ENCODE measurements at regions not wholly inside any gene's neighbourhood (a gene's known extent, or its start where the extent isn't known, plus 50 kb on each side); places are given as distances from the start of the nearest gene placed in this dataset.

DNA sequence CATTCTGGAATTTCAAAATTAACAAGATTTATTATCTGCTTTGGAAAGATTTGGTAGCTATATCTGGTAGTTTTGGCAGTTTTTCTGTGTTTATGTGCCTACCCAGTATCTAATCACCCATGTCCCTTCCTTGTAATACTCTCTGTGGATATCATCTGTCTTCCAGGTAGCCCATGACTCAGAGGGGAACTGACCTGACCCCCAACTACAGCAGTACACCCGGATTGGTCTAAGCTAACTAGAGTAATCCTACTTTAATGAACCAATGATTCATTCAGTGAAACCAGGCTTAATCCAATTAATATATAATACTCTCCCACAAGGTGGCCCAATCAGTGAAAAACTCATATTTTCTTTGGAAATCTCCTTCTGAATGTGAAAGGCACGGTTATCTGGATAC, 295.3 kb upstream of the SULF2 start:
- ATAC-seq (no peak), DNase-seq (no peak)

DNA sequence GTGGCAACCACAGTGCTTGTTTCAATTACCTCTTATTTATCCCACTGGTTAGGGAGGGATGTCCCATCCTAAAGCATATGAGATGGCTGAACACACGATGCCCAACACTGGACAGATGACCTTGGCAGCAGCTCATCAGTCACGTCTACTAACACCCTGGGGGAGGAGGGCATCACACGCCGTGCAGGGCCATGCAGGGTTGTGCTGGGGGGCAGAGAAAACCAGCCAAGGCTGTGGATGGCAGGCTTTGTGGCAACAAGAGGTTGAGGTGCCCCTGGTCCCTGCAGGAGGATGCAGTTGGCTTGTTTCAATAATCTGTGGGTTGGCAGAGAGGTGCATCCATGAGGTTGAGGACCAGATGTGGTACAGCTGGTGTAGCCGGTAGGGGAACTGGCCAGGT, 293.7 kb upstream of the SULF2 start:
- ATAC-seq (no peak), DNase-seq (no peak)

DNA sequence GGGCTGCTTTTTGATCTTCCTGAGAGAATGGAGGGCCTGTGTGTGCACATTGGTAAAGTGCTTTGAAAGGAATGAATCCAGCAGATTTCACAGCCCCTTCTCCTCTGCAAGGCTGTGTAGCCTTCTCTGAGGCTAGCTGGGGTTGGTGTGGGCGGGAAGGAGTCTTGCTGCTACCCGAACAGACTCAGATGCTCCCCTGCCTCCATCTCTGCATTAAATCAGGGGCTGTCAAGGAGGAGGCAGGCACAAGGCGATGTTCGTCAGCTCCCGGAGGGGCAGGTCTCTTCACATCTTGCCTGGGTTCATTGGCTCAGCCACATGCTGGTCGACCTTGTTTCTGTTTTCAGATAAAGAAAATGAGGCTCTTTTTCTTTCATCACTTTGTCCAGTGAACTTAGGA, 291.5 kb upstream of the SULF2 start:
- ATAC-seq (no peak), DNase-seq (no peak)

DNA sequence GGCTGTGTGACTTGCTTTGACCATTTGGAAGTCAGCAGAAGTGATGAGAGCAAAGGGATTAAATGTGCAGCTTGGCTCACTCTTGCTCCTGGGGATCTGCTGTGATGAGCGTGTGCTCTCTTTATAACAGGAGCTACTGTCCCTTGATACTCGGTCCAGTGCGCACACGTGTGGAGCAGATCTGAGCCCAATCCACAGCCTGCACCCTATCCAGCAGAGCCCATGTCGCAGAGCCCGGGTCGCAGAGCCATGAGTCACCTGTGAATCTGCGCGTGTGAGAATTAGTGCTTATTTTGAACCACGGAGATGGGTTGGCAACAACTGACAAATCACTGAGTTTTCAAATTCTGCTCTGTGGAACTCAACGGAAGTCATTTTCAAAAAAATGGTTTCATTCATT, 291.0 kb upstream of the SULF2 start:
- DNase-seq = no peak
- no peak for ATAC-seq

DNA sequence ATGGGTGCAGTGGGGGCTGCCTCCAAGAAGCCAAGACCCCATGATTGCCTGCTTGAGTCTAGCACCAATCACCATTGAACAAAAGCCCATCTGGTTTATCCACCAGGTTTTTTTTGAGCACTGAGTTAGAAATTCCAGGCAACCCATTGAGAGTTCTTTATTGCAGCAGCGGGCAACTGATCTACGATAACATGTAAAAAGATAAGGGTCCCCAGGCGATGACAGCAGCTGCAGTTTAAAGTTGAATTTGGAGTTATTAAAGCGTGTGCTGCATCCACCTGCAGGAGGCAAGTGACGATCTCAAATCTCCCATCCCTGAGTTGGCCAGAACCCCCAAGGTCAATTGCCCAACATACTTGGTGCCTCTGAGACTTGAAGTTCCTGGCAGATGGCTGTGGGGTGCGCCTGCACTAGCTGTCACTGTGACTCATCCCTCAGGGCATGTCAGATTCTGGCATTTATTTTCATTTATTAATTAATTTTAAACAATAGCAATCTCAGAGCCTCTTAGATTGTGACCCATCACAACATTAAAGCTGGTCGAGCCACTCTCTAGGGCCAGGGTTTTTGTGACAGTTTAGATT, 290.4 kb upstream of the SULF2 start:
- ATAC-seq = no peak
- no peak for DNase-seq

DNA sequence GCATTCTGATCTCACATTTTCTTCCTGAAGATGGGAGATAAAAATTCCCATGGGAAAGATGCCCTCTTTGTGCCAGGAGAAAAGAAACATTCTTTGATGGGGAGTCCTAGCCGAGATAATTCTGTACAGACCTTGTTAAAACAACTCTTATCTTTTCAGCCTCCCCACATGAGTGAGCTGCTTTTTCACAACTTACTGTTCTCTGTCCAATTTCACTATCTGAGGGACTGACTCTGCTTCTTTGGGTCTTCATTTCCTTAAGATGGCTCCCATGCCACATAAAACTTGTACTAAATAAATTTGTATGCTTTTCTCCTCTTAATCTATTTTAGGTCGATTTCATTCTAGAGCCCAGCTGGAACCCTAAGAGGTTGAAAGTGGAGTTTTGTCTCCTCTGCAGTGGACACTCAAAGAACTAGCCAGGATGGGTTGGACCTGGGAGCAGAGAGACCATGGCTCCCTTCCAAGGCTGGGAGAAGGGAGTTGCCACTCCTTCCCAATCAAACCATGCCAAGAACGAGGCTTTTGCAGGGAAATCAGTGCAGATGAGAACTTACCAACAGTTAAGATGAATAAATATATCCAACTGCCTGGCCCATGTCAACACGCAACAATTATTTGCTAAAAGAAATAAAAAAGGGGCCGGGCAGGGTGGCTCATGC, 285.8 kb upstream of the SULF2 start:
- ATAC-seq (no peak), DNase-seq (no peak)

DNA sequence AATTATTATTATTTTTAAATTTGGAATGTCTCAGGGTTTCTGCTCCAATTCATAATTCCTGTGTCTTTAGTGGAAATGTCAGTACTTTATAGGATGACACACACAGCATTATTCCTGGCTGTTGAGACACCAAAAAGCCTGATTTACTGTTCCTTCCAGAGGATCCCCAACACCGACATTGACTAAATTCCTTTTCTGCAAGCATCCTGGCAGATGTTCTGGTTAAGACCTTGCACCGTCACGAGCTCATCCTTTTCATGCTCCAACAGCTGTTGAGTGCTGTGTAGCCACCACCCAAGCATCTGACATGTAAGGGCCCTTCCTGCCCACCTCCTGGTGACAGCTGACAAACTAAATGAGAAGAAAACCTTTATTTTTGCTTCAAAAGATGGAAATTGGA, 284.3 kb upstream of the SULF2 start:
- ATAC-seq (no peak), DNase-seq (no peak)

DNA sequence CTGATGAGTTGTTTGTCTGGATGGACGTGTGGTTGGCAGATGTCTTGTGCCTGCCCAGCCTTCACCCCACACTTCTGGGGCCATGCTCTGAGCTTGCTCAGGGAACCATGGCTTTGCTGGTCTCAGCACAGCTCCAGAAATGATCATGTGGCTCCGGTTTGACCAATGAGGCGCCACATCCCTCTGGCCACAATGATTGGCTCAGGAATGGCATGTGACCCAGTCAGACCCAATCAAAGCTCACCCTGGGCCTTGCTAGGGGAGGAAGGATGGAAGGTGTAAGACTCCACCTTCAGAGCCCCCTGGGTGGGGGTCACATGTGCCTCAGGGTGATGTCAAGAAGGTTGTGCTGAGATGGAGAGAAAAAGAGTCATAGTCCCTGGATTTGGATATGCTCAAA, 281.6 kb upstream of the SULF2 start:
- no peak for DNase-seq

DNA sequence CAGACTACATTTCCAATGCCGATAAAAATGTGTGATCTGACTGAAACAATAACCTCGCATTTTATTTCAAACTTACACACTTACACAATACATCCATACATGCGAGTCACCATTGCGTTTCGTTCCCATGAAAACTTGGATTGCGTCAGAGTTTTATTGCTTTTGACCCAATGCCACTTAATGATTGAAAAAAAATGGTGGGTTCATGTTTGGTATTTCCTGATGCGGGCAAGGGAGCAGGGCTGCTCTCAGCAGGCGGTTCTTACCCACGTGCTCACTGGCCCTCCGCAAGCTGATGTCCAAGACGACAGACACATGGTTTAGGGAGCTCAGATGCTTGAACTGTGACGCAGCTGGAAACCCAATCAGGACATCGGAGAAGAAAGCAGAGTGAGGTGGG, 281.0 kb upstream of the SULF2 start:
- DNase-seq = no peak
- ATAC-seq = no peak

More for the DNA sequence above, 281.6 kb upstream of the SULF2 start:
- ATAC-seq = no peak

DNA sequence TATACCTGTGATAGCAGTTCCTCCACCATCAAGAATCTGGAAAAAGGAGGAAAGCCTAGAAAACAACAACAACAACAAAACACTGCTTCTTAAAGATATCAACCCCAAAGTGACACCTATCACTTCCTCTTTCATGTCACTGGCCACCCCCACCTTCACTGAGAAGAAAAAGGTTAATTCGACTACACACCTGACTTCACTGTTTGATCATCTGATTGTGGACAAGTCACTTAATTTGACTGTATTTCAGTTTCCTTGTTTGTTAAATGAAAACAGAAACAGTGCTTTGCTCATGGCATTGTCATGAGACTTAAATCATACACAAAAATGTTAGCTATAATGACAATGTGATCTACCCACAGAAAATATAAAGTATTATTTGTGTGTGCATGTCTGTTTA, 280.6 kb upstream of the SULF2 start:
- ATAC-seq = no peak
- DNase-seq = no peak

DNA sequence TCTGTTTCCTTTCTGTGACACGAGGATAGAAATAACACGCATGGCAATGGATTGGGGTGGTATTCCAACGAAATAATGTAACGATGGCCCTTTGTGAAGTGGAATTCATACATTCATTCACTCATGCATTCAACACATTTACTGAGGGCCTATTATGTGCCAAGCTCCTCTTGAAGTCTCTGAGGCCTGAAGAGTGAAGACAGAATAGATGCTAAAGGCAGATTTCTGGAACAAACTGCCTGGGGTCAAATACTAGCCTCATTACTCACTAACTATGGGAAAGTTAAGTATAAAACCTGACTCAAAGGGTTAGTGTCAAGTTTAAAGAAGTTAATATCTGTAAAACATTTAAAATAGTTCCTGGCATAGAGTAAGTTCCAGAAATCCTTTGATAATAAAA, 279.6 kb upstream of the SULF2 start:
- DNase-seq = no peak

DNA sequence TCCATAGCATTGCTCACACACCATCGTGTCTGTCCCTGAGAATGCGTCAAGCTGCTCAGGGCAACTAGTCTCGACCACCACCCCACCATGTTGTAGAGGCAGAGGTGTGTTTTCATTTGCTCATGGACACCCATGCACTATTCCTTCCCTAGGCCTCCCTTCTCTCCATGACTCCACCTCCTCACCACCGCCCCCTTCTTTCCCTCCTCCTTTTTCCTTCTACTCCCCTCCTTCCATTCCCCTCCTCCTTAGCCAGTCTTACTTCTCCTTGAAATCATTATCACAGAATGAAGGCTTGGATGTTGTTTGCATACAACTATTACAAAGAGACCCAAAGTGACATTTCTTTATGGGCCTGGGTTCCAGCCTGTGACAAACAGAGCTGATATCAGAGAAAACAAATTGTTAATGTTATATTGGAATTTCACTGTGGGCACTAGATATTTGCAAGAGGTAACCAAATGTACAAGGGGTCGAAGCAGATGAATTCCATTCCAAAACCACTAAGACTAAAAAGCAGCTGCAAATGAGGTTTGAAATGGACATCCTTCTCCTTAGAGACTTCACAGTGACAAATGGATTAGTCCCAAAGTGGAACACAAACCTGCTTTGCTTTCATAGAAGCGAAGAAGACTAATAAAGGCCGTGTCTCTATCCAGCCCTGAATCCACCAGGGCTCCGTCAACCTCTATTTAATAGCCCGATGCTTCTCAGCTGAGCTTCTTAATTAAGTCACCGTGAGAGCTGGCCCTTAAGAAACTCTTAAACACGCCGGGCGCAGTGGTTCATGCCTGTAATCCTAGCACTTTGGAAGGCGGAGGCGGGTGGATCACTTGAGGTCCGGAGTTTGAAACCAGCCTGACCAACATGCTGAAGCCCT, 275.8 kb upstream of the SULF2 start:
- DNase-seq = no peak
- ATAC-seq = no peak

More for the DNA sequence above, 279.6 kb upstream of the SULF2 start:
- ATAC-seq = no peak

DNA sequence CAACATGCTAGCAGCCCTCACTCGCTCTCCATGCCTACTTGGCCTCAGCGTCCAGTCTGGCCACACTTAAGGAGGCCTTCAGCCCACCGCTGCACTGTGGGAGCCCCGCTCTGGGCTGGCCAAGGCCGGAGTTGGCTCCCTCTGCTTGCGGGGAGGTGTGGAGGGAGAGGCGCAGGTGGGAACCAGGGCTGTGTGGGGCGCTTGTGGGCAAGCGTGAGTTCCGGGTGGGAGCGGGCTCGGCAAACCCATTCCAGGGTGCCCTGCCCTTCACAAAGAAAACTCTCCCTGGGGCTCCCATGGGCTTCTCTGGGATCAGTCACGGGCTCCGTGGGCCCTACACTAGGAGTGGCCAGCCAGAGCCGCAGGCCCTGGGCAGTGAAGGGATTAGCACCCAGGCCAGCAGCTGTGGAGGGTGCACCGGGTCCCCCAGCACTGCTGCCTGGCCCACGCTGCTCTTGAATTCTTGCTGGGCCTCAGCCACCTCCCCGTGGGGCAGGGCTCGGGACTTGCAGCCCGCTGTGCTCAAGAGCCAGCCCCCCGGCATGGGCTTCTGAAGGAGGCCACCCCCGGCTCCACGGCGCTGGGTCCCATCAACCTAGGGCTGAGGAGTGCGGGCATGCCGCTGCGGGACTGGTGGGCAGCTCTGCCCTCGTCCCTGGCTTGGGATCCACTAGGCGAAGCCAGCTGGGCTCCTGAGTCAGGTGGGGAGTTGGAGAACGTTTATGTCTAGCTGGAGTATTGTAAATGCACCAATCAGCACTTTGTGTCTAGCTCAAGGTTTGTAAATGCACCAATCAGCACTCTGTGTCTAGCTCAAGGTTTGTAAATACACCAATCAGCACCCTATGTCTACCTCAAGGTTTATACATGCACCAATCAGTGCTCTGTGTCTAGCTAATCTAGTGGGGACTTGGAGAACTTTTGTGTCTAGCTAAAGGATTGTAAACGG, 273.6 kb upstream of the SULF2 start:
- no peak for DNase-seq
- ATAC-seq = no peak

DNA sequence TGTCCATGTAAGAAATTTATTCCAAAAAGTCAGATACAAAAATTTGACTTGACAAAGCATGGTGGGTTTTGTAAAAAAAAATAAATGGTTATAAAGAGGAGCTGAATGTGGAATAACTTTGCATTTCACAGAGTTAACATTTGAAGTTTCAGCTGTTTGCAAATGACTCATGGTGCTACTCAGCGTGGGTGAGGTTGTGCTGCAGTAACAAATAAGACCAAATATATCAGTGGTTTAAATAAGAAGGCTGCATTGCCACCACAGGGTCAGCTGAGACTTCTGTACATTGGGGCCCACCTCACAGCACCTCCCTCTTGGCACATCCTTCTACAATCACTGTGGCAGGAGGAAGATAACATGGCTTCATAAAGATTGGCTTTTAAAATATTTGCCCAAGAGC, 272.5 kb upstream of the SULF2 start:
- ATAC-seq (no peak), DNase-seq (no peak)

DNA sequence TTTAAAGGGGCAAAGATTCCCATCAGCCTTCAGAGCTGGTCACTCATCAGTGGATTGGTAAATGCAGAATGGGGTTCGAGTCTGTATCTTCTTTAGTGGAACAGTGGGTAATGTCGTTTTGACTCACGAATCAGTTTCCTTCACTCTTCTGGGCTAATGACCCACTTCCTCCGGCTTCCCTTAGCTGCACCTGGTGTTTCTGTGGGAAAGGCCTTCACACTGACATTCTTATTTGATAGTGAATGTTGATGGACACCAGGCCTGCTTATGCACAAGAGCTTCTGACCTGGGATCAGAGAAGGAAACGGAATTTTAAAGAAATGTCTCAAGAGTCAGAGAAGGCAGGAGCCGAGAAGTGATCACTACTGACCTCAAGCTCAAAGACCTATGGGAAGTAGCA, 272.0 kb upstream of the SULF2 start:
- DNase-seq = no peak
- ATAC-seq = no peak

DNA sequence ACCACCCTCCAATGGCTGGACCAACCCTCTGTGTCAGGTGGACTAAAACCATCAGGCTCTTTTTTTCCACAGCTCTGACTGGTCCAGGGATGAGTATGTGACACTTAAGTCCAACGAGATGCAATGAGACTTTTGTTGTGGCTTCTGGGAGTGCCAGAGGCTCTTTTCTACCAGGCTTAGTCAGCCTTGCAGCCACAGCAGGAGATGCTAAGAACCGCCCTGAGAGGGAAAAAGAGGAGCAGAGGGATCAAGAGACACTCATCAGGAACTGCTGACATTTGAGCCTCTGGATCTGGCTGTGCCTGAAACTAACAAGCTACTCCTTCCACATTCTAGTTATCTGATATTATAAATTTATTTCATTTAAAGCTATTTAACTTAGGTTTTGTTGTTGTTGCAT, 270.9 kb upstream of the SULF2 start:
- ATAC-seq = no peak
- no peak for DNase-seq

DNA sequence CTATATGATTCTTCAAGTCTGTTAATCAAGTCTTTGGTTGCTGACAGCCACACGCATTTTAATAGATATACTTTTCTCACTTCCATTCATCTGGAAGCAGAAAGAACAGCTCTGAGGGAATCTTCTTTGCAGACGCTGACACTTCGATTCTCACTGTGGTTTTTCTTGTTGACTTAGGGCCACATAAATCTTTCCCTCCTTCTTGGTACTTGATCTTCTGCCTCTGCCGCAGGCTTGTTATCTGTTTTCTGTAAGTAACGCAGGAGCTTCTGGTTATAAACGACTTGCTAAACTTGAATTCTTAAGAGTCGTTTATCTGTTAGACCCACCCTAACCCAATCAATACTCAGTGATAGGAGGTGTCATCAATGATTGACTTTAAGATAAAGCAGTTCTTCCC, 268.8 kb upstream of the SULF2 start:
- ATAC-seq (no peak), DNase-seq (no peak)

DNA sequence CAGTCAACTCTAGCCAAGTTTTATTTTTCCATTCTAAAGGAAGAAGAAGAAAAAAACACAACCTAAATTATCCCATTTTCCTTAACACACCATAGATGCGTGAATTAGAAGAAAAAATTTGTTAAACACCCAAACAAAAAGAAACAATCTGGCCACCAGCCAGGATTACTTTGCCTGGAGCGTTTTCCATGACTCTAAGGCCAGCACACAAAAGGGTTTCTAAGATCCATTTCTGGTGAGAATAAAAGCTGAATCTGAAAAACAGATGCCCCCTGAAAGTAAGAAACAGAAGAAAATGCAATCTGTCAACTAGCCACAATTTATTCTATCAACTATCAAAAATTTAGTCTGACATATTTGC, 267.2 kb upstream of the SULF2 start:
- DNase-seq (no peak), ATAC-seq (no peak)

DNA sequence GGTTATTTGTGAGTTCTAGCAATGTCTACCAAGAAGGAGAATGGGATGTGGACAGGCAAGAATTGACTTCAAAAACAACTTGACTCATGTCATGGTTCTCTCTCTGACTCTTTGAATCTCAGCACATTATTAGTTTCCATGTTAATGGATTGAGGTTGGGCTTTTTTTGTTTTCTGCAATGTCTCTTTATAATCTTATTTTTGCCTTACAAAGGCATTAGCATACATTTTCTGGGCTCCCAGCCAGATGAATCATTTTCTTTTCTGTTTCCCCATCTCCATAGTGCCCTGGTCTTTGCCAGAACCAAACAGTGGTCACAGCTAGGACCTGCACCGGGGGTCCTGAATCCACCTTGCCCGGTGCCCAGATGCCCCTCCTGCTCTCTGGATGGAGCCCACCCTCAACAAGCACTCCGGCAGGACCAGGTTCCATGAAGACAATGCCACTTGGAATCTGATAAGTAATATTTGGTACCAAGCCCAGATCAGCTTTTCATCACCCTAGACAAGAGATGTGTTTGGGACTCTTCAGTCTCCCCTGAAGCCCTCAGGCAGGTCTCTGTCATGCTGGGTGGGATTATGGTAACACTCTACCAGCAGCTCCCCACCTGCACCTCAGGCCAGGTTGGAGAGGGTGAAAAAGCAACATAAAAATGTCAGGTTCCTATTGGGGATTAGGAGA, 266.7 kb upstream of the SULF2 start:
- ATAC-seq (no peak), DNase-seq (no peak)

DNA sequence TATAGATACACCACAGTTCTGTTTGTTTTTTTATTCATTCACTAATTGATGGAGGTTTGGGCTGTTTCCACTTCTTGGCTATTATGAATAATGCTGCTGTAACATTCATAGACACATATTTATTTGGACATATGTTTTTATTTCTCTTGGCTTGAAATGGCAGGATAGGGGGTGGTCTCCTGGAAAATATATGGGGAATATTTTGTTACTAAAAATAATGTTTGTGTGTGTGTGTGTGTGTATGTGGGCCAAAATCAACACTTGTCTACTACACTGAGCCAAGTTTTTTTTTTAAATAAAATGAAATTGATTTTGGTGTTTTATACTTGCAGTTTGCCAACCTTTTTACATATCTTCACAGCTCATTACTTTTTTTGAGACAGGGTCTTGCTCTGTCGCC, 264.4 kb upstream of the SULF2 start:
- ATAC-seq (no peak), DNase-seq (no peak)

DNA sequence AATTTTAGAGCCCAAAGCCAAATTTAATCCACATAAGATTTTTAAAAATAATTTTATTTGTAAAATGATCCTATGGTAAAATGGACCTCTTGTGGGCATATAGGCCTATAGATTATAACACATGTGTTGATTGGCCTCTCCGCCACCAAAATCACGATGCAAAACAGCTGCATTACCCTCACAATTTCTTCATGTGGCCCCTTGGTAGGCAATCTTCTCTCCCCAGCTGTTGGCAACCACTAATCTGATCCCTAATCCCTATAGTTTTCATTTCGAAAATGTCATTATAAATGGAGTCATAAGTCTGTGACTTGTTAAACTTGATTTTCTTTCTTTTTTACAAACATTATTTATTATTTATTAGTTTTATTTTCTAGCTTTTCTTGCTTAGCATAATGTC, 263.9 kb upstream of the SULF2 start:
- ATAC-seq (no peak), DNase-seq (no peak)

DNA sequence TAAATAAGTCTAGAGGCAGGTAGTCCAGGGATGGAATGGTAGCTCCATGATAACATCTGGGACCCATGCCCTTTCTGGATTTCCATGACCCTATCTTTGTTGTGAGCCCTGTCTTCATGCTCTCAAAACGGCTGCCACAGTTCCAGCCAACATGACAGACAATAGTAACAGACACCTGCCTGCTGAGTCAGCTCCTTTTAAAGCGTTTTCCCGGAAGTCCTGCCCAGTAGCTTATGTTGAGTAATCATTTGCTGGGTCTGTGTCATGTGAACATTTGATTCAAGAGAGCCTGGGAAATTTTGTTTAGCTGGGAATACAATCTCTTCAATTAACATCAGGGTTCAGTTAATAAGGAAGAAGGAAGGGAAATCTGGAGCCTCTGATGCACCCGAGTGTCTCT, 262.2 kb upstream of the SULF2 start:
- DNase-seq = no peak

More for the DNA sequence above, 262.2 kb upstream of the SULF2 start:
- no peak for ATAC-seq
